Erythroblast (primary cell): ENCODE measurements at regions not wholly inside any gene's neighbourhood (a gene's known extent, or its start where the extent isn't known, plus 50 kb on each side); places are given as distances from the start of the nearest gene placed in this dataset.

Experiments used
- GATA1 ChIP-seq: IDR thresholded peaks from 2 replicates; pipeline ENCODE4 v1.6.1; 2011; ENCODE audit warnings: low read depth, mild to moderate bottlenecking, control low read depth, low read length, moderate library complexity
- POLR2A ChIP-seq: IDR thresholded peaks from 2 replicates; pipeline ENCODE4 v1.6.1; 2011; ENCODE audit warnings: mild to moderate bottlenecking, low read length

GRCh38 chr7:21103426-21104123 lies 316.9 kb upstream of the SP8 start:
- no peak for TF ChIP-seq POLR2A
- no peak for TF ChIP-seq GATA1
